ENCODE measurements at regions not wholly inside any gene's neighbourhood (a gene's known extent, or its start where the extent isn't known, plus 50 kb on each side); places are given as distances from the start of the nearest gene placed in this dataset.
"Not testable (repeated sequence)": the region's sequence is repeated elsewhere in the genome, so short reads cannot be mapped to it uniquely, and the experiment has no call there.

- DNase-seq (ENCODE audit: low read depth), result not testable (repeated sequence)
Observed at GRCh38 chr21:13923175-13923574, 287.6 kb downstream of the LIPI start.

DNA sequence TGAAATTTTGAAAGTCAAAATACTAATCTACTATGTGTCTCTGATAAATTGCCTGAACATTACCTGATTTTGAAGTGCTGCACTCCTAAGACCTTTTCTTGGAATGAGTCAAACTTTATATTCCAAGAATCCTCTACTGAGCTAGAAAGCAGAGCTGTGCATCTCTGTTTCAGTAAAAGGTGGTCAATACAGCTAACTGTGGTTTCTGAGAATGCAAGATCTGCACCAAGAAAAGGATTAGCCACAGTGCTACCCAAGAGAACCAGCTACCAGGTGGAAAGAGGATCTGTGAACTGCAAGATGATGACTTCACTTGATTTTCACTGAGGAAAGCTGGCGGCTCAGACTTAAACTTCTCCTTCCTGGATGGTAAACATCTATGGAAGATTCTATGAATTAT, 289.3 kb downstream of the LIPI start:
- DNase-seq (ENCODE audit: low read depth), result not testable (repeated sequence)

DNA sequence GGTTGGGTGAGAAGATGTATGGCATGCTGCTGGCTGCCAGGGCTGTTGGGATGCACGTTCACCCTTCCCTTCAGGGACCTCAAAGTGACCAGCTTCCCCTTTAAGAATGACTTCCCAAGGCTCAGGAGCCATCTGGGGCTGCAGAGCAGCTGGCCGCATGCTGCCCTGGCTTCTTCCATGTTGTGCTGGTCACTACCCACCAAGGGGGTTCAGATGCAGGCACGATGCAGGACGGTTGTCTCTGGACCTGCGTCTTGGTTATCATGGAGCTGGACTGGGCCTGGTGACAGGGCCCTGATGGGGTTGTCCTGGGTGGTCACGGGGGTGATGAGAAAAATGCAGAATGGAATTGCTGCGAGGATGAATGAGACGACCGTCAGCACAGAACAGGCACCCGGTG, 297.8 kb downstream of the POTED start:
- not testable (repeated sequence) for DNase-seq (ENCODE audit: low read depth)

DNA sequence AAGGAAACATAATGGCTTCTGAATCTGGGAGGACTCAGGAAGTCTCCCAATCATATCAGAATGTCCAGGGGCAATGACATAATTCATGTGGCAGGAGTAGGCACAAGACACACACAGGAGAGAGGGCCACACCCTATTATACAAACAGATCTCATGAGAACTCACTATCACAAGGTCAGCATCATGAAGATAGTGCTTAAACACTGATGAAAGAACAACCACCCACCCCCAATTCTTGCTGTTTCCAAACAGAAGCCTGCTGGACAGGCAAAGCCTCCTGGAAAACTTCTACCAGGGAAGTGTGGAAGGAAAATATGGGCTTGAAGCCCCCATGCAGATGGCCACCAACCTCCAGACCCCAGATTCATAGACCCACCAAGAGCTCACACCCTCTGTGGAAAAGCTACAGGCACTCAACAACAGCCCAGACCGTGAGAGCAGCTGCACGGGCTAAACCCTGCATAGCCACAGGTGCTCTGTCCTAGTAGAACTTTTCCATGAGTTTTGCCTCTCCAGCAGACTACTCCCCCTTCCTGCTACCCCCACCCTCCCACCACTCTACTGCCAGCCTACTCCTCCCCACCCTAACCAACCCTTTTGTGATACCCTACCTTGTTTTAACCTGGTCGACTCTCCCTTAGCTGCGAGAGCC, 287.1 kb downstream of the POTED start:
- not testable (repeated sequence) for DNase-seq (ENCODE audit: low read depth)

- DNase-seq (ENCODE audit: low read depth), result not testable (repeated sequence)
Observed at GRCh38 chr21:13893617-13894016, 284.0 kb downstream of the POTED start.

- DNase-seq (ENCODE audit: low read depth), result not testable (repeated sequence)
Observed at GRCh38 chr21:13893025-13893424, 283.4 kb downstream of the POTED start.

GRCh38 chr21:13892146-13892751, 282.7 kb downstream of the POTED start:
- DNase-seq (ENCODE audit: low read depth), result not testable (repeated sequence)

DNA sequence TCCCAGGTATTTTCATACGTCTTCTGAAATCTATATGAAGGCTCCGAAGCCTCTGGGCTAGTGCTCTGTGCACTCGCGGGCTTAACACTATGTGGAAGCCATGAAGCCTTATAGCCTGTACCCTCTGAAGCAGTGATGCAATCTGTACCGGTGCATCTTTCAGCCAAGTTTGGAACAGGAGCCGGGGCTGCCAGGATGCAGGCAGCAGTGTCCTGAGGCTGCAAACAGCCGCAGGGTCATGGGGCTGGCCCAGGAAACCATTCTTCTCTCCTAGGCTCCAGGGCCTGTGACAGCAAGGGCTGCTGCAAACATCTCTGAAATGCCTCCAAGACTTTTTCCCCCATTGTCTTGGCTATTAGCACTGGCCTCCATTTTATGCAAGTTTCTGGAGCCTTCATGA, 279.6 kb downstream of the POTED start:
- not testable (repeated sequence) for DNase-seq (ENCODE audit: low read depth)

DNA sequence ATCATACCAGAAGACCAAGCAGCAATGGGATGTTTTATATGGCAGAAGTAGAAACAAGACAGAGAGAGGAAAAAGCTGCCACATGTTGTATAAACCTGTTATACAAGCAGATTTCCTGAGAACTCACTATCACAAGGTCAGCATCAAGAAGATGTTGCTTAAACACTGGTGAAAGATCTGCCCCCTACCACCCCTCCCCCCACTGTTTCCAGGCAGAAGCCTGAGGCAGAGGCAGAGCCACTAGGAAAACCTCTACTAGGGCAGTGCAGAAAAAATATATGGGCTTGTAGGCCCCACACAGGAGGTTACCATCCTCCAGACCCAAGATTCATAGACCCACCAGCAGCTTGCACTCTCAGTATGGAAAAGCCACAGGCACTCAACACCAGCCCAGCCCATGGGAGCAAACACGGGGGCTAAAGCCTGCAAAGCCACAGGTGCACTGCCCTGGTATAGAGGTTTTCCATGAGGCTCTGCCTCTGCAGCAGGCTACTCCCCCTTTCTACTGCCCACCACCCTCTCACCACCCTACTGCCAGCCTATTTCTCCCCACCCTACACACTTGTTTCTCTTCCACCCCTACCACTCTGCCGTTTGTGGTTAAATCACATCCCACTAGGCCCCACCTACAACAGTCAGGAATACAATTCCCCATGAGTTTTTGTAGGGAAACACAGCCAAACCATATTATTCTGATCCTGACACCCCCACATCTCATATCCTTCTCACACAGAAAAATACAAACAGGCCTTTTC, 274.2 kb downstream of the POTED start:
- DNase-seq (ENCODE audit: low read depth), result not testable (repeated sequence)

GRCh38 chr21:13877503-13877902, 267.9 kb downstream of the POTED start:
- not testable (repeated sequence) for DNase-seq (ENCODE audit: low read depth)

DNA sequence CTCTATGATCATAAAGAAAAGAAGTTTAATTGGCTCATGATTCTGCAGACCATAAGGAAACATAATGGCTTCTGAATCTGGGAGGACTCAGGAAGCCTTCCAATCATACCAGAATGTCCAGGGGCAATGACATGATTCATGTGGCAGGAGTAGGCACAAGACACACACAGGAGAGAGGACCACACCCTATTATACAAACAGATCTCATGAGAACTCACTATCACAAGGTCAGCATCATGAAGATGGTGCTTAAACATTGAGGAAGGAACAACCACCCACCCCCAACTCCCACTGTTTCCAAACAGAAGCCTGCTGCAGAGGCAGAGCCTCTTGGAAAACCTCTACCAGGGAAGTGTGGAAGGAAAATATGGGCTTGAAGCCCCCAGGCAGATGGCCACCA, 267.4 kb downstream of the POTED start:
- DNase-seq (ENCODE audit: low read depth), result not testable (repeated sequence)

DNA sequence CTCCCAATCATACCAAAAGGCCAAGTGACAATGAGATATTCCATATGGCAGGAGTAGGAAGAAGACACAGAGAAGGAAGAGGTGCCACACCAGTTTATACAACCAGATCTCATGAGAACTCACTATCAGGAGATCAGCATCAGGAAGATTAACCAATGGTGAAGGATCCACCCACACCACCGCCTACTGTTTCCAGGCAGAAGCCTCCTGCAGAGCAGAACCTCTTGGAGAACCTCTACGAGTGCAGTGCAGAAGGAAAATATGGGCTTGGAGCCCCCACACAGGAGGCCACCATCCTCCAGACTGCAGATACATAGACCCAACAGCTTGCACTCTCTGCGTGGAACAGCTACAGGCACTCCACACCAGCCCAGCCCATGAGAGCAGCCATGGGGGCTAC, 264.4 kb downstream of the POTED start:
- not testable (repeated sequence) for DNase-seq (ENCODE audit: low read depth)

- DNase-seq (ENCODE audit: low read depth), result no peak
Observed at GRCh38 chr21:13854638-13855037, 245.1 kb downstream of the POTED start.

DNA sequence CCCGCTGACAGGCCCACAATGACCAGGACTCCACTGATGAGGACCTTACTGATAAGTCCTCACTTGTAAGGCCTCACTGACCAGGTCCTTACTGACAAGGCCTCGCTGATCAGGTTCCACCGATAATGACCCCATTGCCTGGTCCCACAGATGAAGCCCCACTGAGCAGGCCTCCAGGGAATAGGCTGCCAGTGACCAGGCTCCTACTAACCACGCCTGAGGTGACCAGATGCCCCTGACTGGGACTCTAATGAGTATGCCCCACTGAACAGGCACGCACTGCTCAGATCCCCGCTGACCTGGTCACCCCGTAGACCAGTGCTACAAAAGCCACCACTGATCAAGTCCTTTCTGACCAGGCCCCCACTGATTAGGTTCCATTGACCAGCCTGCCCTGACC, 241.2 kb downstream of the POTED start:
- not testable (repeated sequence) for DNase-seq (ENCODE audit: low read depth)

DNA sequence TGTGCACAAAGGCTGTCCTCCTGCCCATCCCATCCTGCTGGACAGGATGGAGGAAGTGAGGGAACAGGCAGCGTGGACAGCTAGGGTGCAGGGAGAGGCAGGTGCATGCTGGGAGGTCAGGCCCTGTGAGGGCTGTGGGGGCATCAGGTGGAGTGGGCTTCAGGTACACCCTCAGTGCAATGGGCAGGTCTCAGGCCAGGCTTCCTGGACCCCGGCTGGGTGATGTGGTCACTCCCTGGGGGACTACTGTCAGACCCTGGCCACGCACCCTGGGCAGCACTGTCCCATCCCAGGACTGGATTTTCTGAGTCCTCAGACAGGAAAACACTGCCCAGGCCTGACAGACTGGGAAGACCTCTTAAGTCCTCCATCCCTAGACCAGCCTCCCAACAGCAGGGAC, 239.9 kb downstream of the POTED start:
- DNase-seq (ENCODE audit: low read depth), result not testable (repeated sequence)

GRCh38 chr21:13846718-13847117, 237.1 kb downstream of the POTED start:
- not testable (repeated sequence) for DNase-seq (ENCODE audit: low read depth)

GRCh38 chr21:13844574-13844973, 235.0 kb downstream of the POTED start:
- not testable (repeated sequence) for DNase-seq (ENCODE audit: low read depth)

DNA sequence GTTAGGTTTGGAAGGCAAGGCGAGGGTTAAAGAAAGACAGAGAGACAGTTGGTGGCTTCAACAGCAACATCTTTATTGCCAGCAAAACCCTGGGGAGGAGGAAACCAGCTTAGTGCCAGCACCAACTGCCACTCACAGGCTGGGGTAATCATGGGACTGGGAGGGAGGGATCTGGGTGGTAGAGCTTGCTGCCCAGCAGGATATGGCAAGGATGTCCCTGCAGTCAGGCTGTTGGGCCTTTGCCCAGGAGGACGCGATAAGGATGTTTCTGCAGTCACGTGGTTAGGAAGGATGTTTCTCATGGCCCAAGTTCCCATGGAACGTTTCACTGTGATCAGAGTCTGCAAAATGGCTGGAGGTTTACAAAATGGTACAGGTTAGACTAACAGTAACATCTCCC, 233.5 kb downstream of the POTED start:
- not testable (repeated sequence) for DNase-seq (ENCODE audit: low read depth)

DNA sequence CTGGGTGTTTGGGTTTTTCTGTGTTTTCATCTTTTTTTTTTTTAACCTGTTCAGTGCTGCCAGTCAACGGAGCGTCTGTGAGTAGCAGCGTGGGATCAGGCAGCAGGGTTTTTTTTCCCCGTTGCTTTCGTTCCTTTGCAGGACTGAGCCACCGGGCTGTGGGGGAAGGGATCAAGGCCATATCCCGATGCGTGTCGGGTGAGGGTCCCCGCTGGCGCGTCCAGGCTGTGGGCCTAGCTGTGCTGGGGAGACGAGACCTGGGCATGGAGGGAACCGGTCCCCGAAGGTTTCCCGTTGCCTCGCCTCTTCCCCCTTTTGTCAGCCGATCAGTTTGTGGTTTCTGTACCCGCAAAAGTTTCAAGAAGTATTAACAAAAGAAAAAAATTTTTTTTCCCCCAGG, 218.1 kb downstream of the POTED start:
- not testable (repeated sequence) for DNase-seq (ENCODE audit: low read depth)

- no peak for DNase-seq (ENCODE audit: low read depth)
Observed at GRCh38 chr21:13827201-13827600, 217.6 kb downstream of the POTED start.

- DNase-seq (ENCODE audit: low read depth), result not testable (repeated sequence)
Observed at GRCh38 chr21:13826511-13826910, 216.9 kb downstream of the POTED start.

DNA sequence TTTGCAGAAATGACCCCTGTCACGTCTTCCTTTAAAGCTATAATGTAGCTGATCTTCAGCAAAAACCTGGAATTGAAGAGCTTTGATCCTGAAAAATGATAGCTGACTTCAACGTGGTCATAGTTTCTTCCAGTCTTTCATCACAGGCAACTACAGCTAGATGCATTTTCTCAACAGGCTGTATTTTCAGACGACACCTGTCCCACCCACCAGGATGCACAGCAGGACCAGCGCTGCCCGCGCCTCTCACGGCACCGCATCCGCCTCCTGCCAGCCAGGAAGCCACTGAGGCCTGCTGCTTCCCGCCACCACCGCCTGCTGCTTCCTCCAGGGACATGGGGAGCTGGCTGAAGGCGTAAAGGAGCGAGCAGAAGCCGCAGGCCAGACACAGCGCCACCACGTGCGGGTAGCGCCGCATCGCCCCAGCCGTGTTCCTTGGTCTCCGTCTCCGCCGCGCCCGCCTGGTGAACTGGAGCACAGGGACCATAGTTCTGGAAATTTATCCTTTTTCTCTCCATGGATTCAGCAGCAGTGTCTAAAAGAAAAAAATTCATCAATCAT, 215.7 kb downstream of the POTED start:
- DNase-seq (ENCODE audit: low read depth), result not testable (repeated sequence)

DNA sequence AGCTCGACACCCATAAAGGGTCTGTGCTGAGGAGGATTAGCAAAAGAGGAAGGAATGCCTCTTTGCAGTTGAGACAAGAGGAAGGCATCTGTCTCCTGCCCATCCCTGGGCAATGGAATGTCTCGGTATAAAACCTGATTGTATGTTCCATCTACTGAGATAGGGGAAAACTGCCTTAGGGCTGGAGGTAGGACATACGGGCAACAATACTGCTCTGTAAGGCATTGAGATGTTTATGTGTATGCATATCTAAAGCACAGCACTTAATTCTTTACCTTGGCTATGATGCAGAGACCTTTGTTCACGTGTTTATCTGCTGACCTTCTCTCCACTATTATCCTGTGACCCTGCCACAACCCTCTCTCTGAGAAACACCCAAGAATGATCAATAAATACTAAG, 210.7 kb downstream of the POTED start:
- DNase-seq (ENCODE audit: low read depth), result not testable (repeated sequence)

Data from activated T-cell treated with anti-CD3 and anti-CD28 coated beads for 1 hour (primary cell).